H1 (cell line): ENCODE measurements at regions not wholly inside any gene's neighbourhood (a gene's known extent, or its start where the extent isn't known, plus 50 kb on each side); places are given as distances from the start of the nearest gene placed in this dataset.

Source experiments
- CTCF ChIA-PET: fragments of 300-600 bp; sonication (Branson Sonifier 250); formaldehyde crosslinking; loops from one replicate; lab custom pipeline; 2021; ENCODE audit not compliant: partially characterized antibody; lab: Charles Lee
- POLR2A ChIA-PET: fragments of 300-600 bp; sonication (Branson Sonifier 250); formaldehyde crosslinking; loops from one replicate; lab custom pipeline; 2021; ENCODE audit warnings: inconsistent platforms; ENCODE audit not compliant: partially characterized antibody; lab: Charles Lee
- DNase-seq, 2 experiments: peaks; one replicate each; pipeline versions ENCODE4 v3.0.0 to v3.0.0-alpha.2; 2010 to 2022; ENCODE audit warnings: low spot score in 2 of 2, low read depth in 1 of 2, mixed read lengths in 1 of 2
- FAIRE-seq: peaks from 2 replicates; lab custom pipeline; 2011; peaks lifted over from hg19 to GRCh38; lab: Jason Lieb, UNC
- H2AFZ ChIP-seq: 2 replicates; pipeline ENCODE4 v1.8.1; 2012; ENCODE audit warnings: low read length, inconsistent platforms
- H2AK5ac ChIP-seq: 2 replicates; pipeline ENCODE4 v1.6.1; 2013; ENCODE audit warnings: low read depth, low read length
- H2BK120ac ChIP-seq: replicated peaks from 2 replicates; pipeline ENCODE3; 2013; ENCODE audit warnings: low read depth, low read length, inconsistent platforms
- H2BK12ac ChIP-seq: 2 replicates; pipeline ENCODE4 v1.6.1; 2013; ENCODE audit warnings: low read depth, low read length
- H2BK15ac ChIP-seq: 2 replicates; pipeline ENCODE4 v1.6.1; 2013; ENCODE audit warnings: low read length
- H2BK20ac ChIP-seq: 2 replicates; pipeline ENCODE4 v1.6.1; 2013; ENCODE audit warnings: low read length
- H2BK5ac ChIP-seq: 2 replicates; pipeline ENCODE4 v1.6.1; 2013; ENCODE audit warnings: low read depth, low read length
- H3K14ac ChIP-seq: 2 replicates; pipeline ENCODE4 v1.6.1; 2013; ENCODE audit warnings: inconsistent platforms; ENCODE audit not compliant: insufficient read length
- H3K18ac ChIP-seq: 2 replicates; pipeline ENCODE4 v1.6.1; 2013; ENCODE audit warnings: low read length; ENCODE audit errors: extremely low read depth
- H3K23ac ChIP-seq: 2 replicates; pipeline ENCODE4 v1.6.1; 2013; ENCODE audit warnings: inconsistent platforms; ENCODE audit not compliant: insufficient read length
- H3K23me2 ChIP-seq: 2 replicates; pipeline ENCODE4 v1.6.1; 2013; ENCODE audit warnings: low read depth, low read length
- H3K27ac ChIP-seq: 2 replicates; pipeline ENCODE4 v1.6.1; 2011; ENCODE audit warnings: low read depth, low read length, inconsistent platforms
- H3K27me3 ChIP-seq, 4 experiments: replicated peaks in 1 of 4; 1 replicate in 1 of 4; 2 replicates in 3 of 4; pipeline versions ENCODE4 v1.6.1 to v1.8.1; 2011 to 2013; ENCODE audit warnings: low read length in 3 of 4, mild to moderate bottlenecking in 3 of 4, inconsistent platforms in 2 of 4, mixed read lengths in 2 of 4, moderate library complexity in 1 of 4; ENCODE audit not compliant: control insufficient read depth in 3 of 4, insufficient read depth in 3 of 4; ENCODE audit errors: extremely low read depth in 1 of 4
- H3K36me3 ChIP-seq, 4 experiments: 2 replicates each; pipeline versions ENCODE4 v1.6.1 to v1.8.1; 2011 to 2013; ENCODE audit warnings: mild to moderate bottlenecking in 4 of 4, low read length in 3 of 4, moderate library complexity in 2 of 4, control low read depth in 1 of 4, inconsistent platforms in 1 of 4; ENCODE audit not compliant: insufficient read depth in 4 of 4, control insufficient read depth in 2 of 4
- H3K4ac ChIP-seq: replicated peaks from 2 replicates; pipeline ENCODE3; 2013; ENCODE audit warnings: low read length, low read depth, mixed read lengths, inconsistent platforms; ENCODE audit not compliant: insufficient read length
- H3K4me1 ChIP-seq, 4 experiments: replicated peaks in 1 of 4; 1 replicate in 1 of 4; 2 replicates in 3 of 4; pipeline versions ENCODE4 v1.6.1 to v1.8.1; 2011 to 2013; ENCODE audit warnings: low read length in 3 of 4, inconsistent platforms in 2 of 4, mixed read lengths in 1 of 4; ENCODE audit not compliant: insufficient read depth in 4 of 4, control insufficient read depth in 3 of 4
- H3K4me2 ChIP-seq, 2 experiments: 2 replicates each; pipeline versions ENCODE4 v1.6.1 to v1.8.1; 2011 to 2013; ENCODE audit warnings: low read depth in 2 of 2, low read length in 2 of 2, control low read depth in 1 of 2, inconsistent platforms in 1 of 2, mild to moderate bottlenecking in 1 of 2; ENCODE audit not compliant: insufficient read depth in 1 of 2
- H3K4me3 ChIP-seq, 4 experiments: fragments of 200-600, 300-600 bp in 1 of 4; sonication (generic), shearing (Covaris generic), sonication (Bioruptor Twin) in 1 of 4; 2 replicates each; pipeline versions ENCODE4 v1.5.1 to v1.8.1; 2011 to 2016; ENCODE audit warnings: low read length in 4 of 4, low read depth in 3 of 4, control low read depth in 2 of 4, inconsistent platforms in 2 of 4, mild to moderate bottlenecking in 2 of 4, mixed read lengths in 1 of 4, moderate library complexity in 1 of 4; ENCODE audit not compliant: insufficient read depth in 2 of 4; ENCODE audit errors: extremely low read depth in 1 of 4
- H3K56ac ChIP-seq: replicated peaks from 2 replicates; pipeline ENCODE3; 2013; ENCODE audit warnings: low read depth, mild to moderate bottlenecking, mixed read lengths, low read length, inconsistent platforms; ENCODE audit not compliant: insufficient read length
- H3K79me1 ChIP-seq: 2 replicates; pipeline ENCODE4 v1.6.1; 2013; ENCODE audit warnings: low read depth, low read length, control low read depth
- H3K79me2 ChIP-seq, 2 experiments: 2 replicates each; pipeline versions ENCODE4 v1.6.1 to v1.8.1; 2012 to 2013; ENCODE audit warnings: low read length in 2 of 2, mild to moderate bottlenecking in 2 of 2, inconsistent platforms in 1 of 2; ENCODE audit not compliant: insufficient read depth in 2 of 2, control insufficient read depth in 1 of 2
- H3K9ac ChIP-seq, 4 experiments: replicated peaks in 1 of 4; 1 replicate in 1 of 4; 2 replicates in 3 of 4; pipeline versions ENCODE4 v1.6.1 to v1.8.1; 2011 to 2013; ENCODE audit warnings: low read depth in 3 of 4, low read length in 3 of 4, control low read depth in 2 of 4, mild to moderate bottlenecking in 2 of 4, moderate library complexity in 2 of 4, inconsistent platforms in 1 of 4; ENCODE audit errors: extremely low read depth in 1 of 4
- H3K9me3 ChIP-seq, 2 experiments: 2 replicates each; pipeline versions ENCODE4 v1.6.1 to v1.8.1; 2012 to 2013; ENCODE audit warnings: mild to moderate bottlenecking in 2 of 2, moderate library complexity in 2 of 2, control low read depth in 1 of 2, inconsistent platforms in 1 of 2, low read depth in 1 of 2, low read length in 1 of 2, mixed read lengths in 1 of 2; ENCODE audit not compliant: insufficient read depth in 2 of 2
- H4K20me1 ChIP-seq, 2 experiments: replicated peaks in 1 of 2; 2 replicates each; pipeline versions ENCODE3 to v1.8.1; 2011 to 2013; ENCODE audit warnings: inconsistent platforms in 2 of 2, low read length in 2 of 2, mild to moderate bottlenecking in 1 of 2; ENCODE audit not compliant: insufficient read depth in 2 of 2, control insufficient read depth in 1 of 2
- H4K5ac ChIP-seq: 2 replicates; pipeline ENCODE4 v1.6.1; 2013; ENCODE audit warnings: low read length, low read depth, mixed read lengths, inconsistent platforms; ENCODE audit not compliant: insufficient read length
- H4K8ac ChIP-seq: 2 replicates; pipeline ENCODE4 v1.8.0; 2013; ENCODE audit warnings: mild to moderate bottlenecking, moderate library complexity, low read length, inconsistent platforms; ENCODE audit not compliant: insufficient read depth; ENCODE audit errors: extremely low read depth
- H4K91ac ChIP-seq: replicated peaks from 2 replicates; pipeline ENCODE3; 2013; ENCODE audit warnings: low read length, mixed read lengths, inconsistent platforms; ENCODE audit not compliant: insufficient read length
- CTCF ChIP-seq, 3 experiments: IDR thresholded peaks; 1 replicate in 2 of 3; 2 replicates in 1 of 3; pipeline versions ENCODE4 v1.5.1 to v1.6.1; 2011; ENCODE audit warnings: low read length in 3 of 3, mild to moderate bottlenecking in 3 of 3, inconsistent platforms in 2 of 3, low read depth in 1 of 3, moderate library complexity in 1 of 3; ENCODE audit not compliant: insufficient read depth in 1 of 3; ENCODE audit errors: control extremely low read depth in 1 of 3
- RAD21 ChIP-seq, 2 experiments: IDR thresholded peaks in 1 of 2; conservative IDR thresholded peaks in 1 of 2; 2 replicates each; pipeline ENCODE4 v1.6.1; 2011; ENCODE audit warnings: low read depth in 2 of 2, low read length in 2 of 2, improper control_type of control experiment in 1 of 2, inconsistent platforms in 1 of 2, mild to moderate bottlenecking in 1 of 2, moderate library complexity in 1 of 2
- WGBS, 2 experiments: shearing (Covaris generic) in 1 of 2; methylation state at CpG; one replicate each; pipeline versions ENCODE4 v1.1.6 to v1.1.7; 2013 to 2015; ENCODE audit warnings: low lambda C conversion rate in 2 of 2, mixed read lengths in 2 of 2, inconsistent platforms in 1 of 2, low coverage in 1 of 2, missing lambda C conversion rate in 1 of 2; ENCODE audit not compliant: insufficient replicate concordance in 2 of 2, insufficient coverage in 1 of 2, insufficient read length in 1 of 2; ENCODE audit errors: extremely low coverage in 1 of 2, missing lambda C conversion rate in 1 of 2; 5-methylcytosine and 5-hydroxymethylcytosine counted together

DNA sequence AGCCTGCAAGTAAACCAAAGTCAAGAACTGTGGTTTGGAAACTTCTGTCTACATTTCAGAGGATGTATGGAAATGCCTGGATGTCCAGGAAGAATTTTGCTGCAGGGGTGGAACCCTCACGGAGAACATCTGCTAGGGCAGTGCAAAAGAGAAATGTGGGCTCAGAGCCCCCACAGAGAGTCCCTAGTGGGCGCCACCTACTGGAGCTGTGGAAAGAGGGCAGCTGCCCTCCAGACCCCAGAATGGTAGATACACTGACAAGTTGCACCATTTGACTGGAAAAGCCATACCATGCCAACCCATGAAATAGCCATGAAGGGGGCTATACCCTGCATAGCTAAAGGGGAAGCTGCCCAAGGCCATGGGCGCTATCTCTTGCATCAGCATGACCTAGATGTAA lies 1672.4 kb downstream of the KCNT2 start:
- Histone ChIP-seq H2AFZ (no peak overlapping the region), H2BK12ac (no peak overlapping the region), H3K79me2 (no peaks in the 10 kb centered on the region), H2BK20ac (no peak overlapping the region), H2AK5ac (no peak overlapping the region), H3K23me2 (no peaks in the 10 kb centered on the region), H3K56ac (no peak overlapping the region), H3K14ac (no peak overlapping the region), H4K5ac (no peak overlapping the region), H3K4me1 (no peaks in the 10 kb centered on the region), H2BK120ac (no peak overlapping the region), H3K4ac (no peak overlapping the region), H3K23ac (no peak overlapping the region), H3K18ac (no peak overlapping the region), H4K91ac (no peak overlapping the region), H4K8ac (no peak overlapping the region), H3K4me3 (no peak overlapping the region), H3K27ac (no peak overlapping the region), H2BK5ac (no peak overlapping the region), H3K79me1 (no peaks in the 10 kb centered on the region), H3K4me2 (no peak overlapping the region), H3K9me3 (no peaks in the 10 kb centered on the region), H3K9ac (no peak overlapping the region), H2BK15ac (no peak overlapping the region), H3K36me3 (no peaks in the 10 kb centered on the region), H4K20me1 (no peaks in the 10 kb centered on the region), H3K27me3 (no peaks in the 10 kb centered on the region)
- no peak for DNase-seq
- FAIRE-seq: no peak
- CTCF ChIA-PET: interaction anchor here (0.6 to 1.5 kb wide), 4 partner anchors 8 to 223 kb away, joined by 3 to 4 read pairs (median 4); no protein-coding TSS in a partner anchor
- POLR2A ChIA-PET: no interaction called here
- 92% methylated on average over 3 of the region's 3 CpGs; no CpG with 5 or more reads in 1 of the 2 experiments for WGBS, 2 experiments
- 0 out of 4 replicates have a peak, but pooled peaks of 1 of the 2 experiments have one; percentile 12 for TF ChIP-seq RAD21 (IDR thresholded peaks at IDR 0.05 in 1 of 2, conservative IDR thresholded peaks at IDR 0.05 in 1 of 2; ENCODE audit: low read depth in 2 of 2, low read length in 2 of 2)
- TF ChIP-seq CTCF (IDR thresholded peaks at IDR 0.05; ENCODE audit: control extremely low read depth in 1 of 3, insufficient read depth in 1 of 3, low read depth in 1 of 3, low read length in 3 of 3): peak in 1 of 3 experiments; percentile 11; a peak in 1 of 4 replicates
